ENCODE measurements at regions not wholly inside any gene's neighbourhood (a gene's known extent, or its start where the extent isn't known, plus 50 kb on each side); places are given as distances from the start of the nearest gene placed in this dataset.
A peak's percentile ranks its signal among the peaks of the same experiment; 100 is the strongest.

DNA sequence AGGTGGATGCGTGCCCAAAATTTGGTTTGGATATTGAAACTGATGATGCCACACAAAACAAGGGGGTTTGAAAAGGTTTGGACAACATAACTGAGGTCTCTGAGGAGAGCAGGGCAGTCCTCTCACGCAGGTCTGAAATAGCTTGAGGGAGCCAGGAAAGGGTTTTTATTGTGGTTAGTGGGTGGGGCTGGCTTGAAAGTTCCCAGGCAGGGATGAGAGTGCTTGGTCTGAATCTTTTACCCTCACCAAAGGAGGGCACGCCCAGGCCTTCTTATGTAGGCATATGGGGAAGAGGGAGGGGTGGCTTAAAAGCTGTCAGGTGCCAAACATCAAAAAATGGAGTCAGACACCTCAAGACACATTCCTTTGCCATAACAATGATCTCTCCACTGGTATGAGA lies 493.1 kb upstream of the CCDC196 start:
- Mint-ChIP-seq H3K27me3 (ENCODE audit: insufficient read depth, low read depth) (no peaks in the 10 kb centered on the region), H3K36me3 (no peaks in the 10 kb centered on the region), H3K9me3 (no peaks in the 10 kb centered on the region), H3K4me3 (no peak overlapping the region), H3K27ac (no peak overlapping the region), H3K4me1 (no peaks in the 10 kb centered on the region)
- no peaks in the 10 kb centered on the region for H3K27me3 ChIP-seq
- no peak for DNase-seq (ENCODE audit: low spot score)
- no peaks in the 10 kb centered on the region for H3K9me3 ChIP-seq (ENCODE audit: low read depth)
- H3K4me1 ChIP-seq: peaks cover 33% of the 10 kb centered on the region
- H3K4me3 ChIP-seq: no peak overlapping the region
- H3K9ac ChIP-seq: no peak overlapping the region
- peak overlapping the region; percentile 56 for H3K4me2 ChIP-seq
- no peaks in the 10 kb centered on the region for H4K20me1 ChIP-seq (ENCODE audit: low read depth)
- TF ChIP-seq, protein P1, sequence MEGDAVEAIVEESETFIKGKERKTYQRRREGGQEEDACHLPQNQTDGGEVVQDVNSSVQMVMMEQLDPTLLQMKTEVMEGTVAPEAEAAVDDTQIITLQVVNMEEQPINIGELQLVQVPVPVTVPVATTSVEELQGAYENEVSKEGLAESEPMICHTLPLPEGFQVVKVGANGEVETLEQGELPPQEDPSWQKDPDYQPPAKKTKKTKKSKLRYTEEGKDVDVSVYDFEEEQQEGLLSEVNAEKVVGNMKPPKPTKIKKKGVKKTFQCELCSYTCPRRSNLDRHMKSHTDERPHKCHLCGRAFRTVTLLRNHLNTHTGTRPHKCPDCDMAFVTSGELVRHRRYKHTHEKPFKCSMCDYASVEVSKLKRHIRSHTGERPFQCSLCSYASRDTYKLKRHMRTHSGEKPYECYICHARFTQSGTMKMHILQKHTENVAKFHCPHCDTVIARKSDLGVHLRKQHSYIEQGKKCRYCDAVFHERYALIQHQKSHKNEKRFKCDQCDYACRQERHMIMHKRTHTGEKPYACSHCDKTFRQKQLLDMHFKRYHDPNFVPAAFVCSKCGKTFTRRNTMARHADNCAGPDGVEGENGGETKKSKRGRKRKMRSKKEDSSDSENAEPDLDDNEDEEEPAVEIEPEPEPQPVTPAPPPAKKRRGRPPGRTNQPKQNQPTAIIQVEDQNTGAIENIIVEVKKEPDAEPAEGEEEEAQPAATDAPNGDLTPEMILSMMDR (IDR thresholded peaks at IDR 0.05): no peak
- TF ChIP-seq EZH2phosphoT487 (IDR thresholded peaks at IDR 0.05): no peak
- no peak for TF ChIP-seq EZH2 (IDR thresholded peaks at IDR 0.05)
- H3F3A ChIP-seq (ENCODE audit: low read depth): peaks cover 34% of the 10 kb centered on the region
- H2AFZ ChIP-seq (replicated peaks): no peak overlapping the region
- H3K36me3 ChIP-seq: no peaks in the 10 kb centered on the region
- no peaks in the 10 kb centered on the region for H3K79me2 ChIP-seq (ENCODE audit: low read depth)
- no peak overlapping the region for H3K27ac ChIP-seq

DNA sequence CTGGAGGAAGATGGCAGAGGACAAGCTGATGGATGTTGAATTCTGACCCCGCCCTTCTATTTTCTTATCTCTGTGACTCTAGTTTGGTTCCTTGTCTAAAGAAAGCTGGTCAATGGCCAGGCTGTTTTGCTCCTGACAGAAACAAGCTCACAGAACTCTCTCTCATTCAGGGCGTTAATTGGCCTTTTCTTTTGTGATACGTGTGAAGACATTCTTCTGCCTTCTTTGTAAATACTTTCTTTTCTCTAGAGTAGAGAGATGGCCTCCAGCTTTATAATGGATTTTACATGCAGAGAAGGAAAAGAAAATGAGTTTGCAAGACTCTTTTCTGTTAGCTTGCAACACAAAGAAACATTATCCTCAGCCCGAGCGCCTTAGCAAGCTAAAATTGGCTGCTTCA lies 492.2 kb upstream of the CCDC196 start:
- DNase-seq (ENCODE audit: low spot score): peak; percentile 84
- Histone ChIP-seq H3K27ac (peak overlapping the region; percentile 82), H3K27me3 (no peaks in the 10 kb centered on the region), H3F3A (ENCODE audit: low read depth) (peaks cover 34% of the 10 kb centered on the region), H3K9ac (no peak overlapping the region), H3K4me2 (peak overlapping the region; percentile 65), H3K79me2 (ENCODE audit: low read depth) (no peaks in the 10 kb centered on the region), H3K4me3 (peak overlapping the region; percentile 27), H4K20me1 (ENCODE audit: low read depth) (no peaks in the 10 kb centered on the region), H2AFZ (replicated peaks) (no peak overlapping the region), H3K9me3 (ENCODE audit: low read depth) (no peaks in the 10 kb centered on the region), H3K36me3 (no peaks in the 10 kb centered on the region), H3K4me1 (peaks cover 33% of the 10 kb centered on the region)
- no peak for TF ChIP-seq EZH2phosphoT487 (IDR thresholded peaks at IDR 0.05)
- TF ChIP-seq EZH2 (IDR thresholded peaks at IDR 0.05): no peak
- TF ChIP-seq, protein P1 (IDR thresholded peaks at IDR 0.05): no peak
- H3K4me3 Mint-ChIP-seq: no peak overlapping the region
- H3K27me3 Mint-ChIP-seq (ENCODE audit: insufficient read depth, low read depth): no peaks in the 10 kb centered on the region
- no peaks in the 10 kb centered on the region for H3K4me1 Mint-ChIP-seq
- no peak overlapping the region for H3K27ac Mint-ChIP-seq
- H3K36me3 Mint-ChIP-seq: no peaks in the 10 kb centered on the region
- H3K9me3 Mint-ChIP-seq: peaks cover 3% of the 10 kb centered on the region

DNA sequence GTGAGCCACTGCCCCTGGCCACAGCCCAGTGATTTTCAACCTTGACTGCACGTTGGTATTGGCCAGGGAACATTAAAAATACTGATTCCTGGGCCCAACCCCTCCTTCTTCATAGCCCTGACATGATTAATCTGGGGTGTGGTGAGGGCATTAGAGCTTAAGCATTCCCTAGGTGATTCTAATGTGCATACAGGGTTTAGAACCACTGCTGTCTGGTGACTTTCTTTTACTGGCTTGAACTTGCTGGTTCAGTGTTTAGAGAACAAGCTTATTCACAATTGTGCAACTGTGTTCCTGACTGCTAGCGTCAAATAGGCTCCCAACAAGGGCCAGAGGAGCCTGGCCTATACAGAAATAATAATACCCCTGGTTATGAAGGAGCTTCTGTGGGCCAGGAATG lies 488.8 kb upstream of the CCDC196 start:
- no peak for DNase-seq (ENCODE audit: low spot score)
- Histone ChIP-seq H3F3A (ENCODE audit: low read depth) (peaks cover 26% of the 10 kb centered on the region), H3K4me3 (no peak overlapping the region), H3K79me2 (ENCODE audit: low read depth) (no peaks in the 10 kb centered on the region), H2AFZ (replicated peaks) (no peak overlapping the region), H3K4me2 (no peak overlapping the region), H3K36me3 (no peaks in the 10 kb centered on the region), H3K9ac (no peak overlapping the region), H4K20me1 (ENCODE audit: low read depth) (no peaks in the 10 kb centered on the region), H3K9me3 (ENCODE audit: low read depth) (no peaks in the 10 kb centered on the region), H3K4me1 (peaks cover 24% of the 10 kb centered on the region), H3K27me3 (no peaks in the 10 kb centered on the region), H3K27ac (no peak overlapping the region)
- peaks cover 2% of the 10 kb centered on the region for H3K36me3 Mint-ChIP-seq
- H3K27ac Mint-ChIP-seq: no peak overlapping the region
- peaks cover 4% of the 10 kb centered on the region for H3K27me3 Mint-ChIP-seq (ENCODE audit: insufficient read depth, low read depth)
- peaks cover 3% of the 10 kb centered on the region for H3K4me1 Mint-ChIP-seq
- TF ChIP-seq EZH2phosphoT487 (IDR thresholded peaks at IDR 0.05) (no peak), EZH2 (IDR thresholded peaks at IDR 0.05) (no peak)
- TF ChIP-seq, protein P1 (IDR thresholded peaks at IDR 0.05): no peak
- no peak overlapping the region for H3K4me3 Mint-ChIP-seq
- H3K9me3 Mint-ChIP-seq: peaks cover 23% of the 10 kb centered on the region

Data from neural progenitor cell (in vitro differentiated cells).